LoVo (cell line): ENCODE measurements at regions not wholly inside any gene's neighbourhood (a gene's known extent, or its start where the extent isn't known, plus 50 kb on each side); places are given as distances from the start of the nearest gene placed in this dataset.
"Not testable (repeated sequence)": the region's sequence is repeated elsewhere in the genome, so short reads cannot be mapped to it uniquely, and the experiment has no call there.

ENCODE experiments used
- DNase-seq: peaks from one replicate; pipeline ENCODE4 v3.0.0-alpha.2; 2016; ENCODE audit warnings: low spot score

DNA sequence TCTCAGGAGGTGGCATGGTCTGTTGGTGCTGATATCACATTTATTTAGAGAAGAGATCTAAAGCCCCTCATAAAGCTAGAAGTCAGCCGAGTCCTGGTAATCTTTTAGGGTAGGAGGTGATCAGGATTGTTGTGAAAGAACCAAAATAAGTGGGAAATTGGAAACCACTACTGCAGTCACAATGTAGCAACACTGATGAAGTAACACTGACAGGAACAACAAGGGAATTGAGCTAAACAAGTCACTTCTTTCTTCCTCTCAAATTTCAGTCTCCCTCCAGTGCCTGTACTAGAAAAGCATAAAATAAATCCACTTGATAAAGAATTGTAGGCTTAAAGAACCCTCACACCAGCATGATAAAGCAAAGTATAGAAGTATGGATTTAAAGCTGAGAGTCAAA lies 1509.0 kb downstream of the GRIK2 start:
- DNase-seq = no peak

GRCh38 chr6:102895683-102896082 lies 1502.2 kb downstream of the GRIK2 start:
- DNase-seq = no peak

GRCh38 chr6:102885165-102885564 lies 1491.7 kb downstream of the GRIK2 start:
- no peak for DNase-seq

- no peak for DNase-seq
Measured at GRCh38 chr6:102853249-102853955, 1459.9 kb downstream of the GRIK2 start.

DNA sequence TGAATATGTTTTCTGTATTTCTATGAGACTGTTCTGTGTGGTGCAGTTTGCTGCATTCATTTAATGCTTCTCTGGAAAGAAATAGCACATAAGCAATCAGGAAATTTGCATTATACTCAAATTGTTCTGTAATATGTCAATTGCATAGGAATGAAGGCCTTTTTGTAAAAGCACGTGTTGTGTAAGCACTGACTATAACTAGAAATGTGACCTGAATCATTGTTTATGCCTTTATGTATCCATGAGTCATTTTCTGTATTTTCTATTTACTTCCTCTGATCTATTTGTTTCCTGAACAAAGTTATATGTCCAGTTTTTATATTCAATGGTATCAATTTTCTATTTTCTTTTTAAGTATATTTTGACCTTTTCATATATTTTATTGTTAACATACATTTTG lies 1455.3 kb downstream of the GRIK2 start:
- no peak for DNase-seq

- DNase-seq = no peak
Measured at GRCh38 chr6:102848210-102848609, 1454.7 kb downstream of the GRIK2 start.

- no peak for DNase-seq
Measured at GRCh38 chr6:102841060-102841459, 1447.6 kb downstream of the GRIK2 start.

- no peak for DNase-seq
Measured at GRCh38 chr6:102832021-102832420, 1438.5 kb downstream of the GRIK2 start.

- no peak for DNase-seq
Measured at GRCh38 chr6:102820098-102820497, 1426.6 kb downstream of the GRIK2 start.

- DNase-seq = no peak
Measured at GRCh38 chr6:102815207-102815606, 1421.7 kb downstream of the GRIK2 start.

GRCh38 chr6:102813489-102814275 lies 1420.2 kb downstream of the GRIK2 start:
- DNase-seq = no peak

- DNase-seq = no peak
Measured at GRCh38 chr6:102812242-102812641, 1418.7 kb downstream of the GRIK2 start.

- DNase-seq = not testable (repeated sequence)
Measured at GRCh38 chr6:102808944-102809505, 1415.5 kb downstream of the GRIK2 start.

GRCh38 chr6:102799051-102799450 lies 1405.5 kb downstream of the GRIK2 start:
- DNase-seq = no peak

GRCh38 chr6:102798636-102799035 lies 1405.1 kb downstream of the GRIK2 start:
- DNase-seq = no peak

DNA sequence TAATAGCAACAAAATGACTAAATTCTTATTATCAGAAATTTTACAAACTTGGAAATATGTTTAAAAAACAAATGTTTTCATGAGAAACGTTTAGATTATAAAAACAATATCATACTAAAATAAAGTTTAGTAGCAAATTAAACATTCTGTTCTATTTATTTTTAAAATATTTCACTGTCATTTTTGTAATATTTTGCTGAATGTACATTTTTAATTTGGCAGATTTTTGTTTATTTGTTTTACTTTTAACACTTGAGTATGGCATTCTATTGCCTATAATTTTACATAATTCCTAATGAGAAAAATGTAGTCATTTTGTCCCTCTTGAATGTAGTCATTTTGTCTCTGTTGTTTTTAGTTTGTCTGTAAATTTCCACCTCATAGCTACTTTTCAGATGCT lies 1400.2 kb downstream of the GRIK2 start:
- DNase-seq = no peak

GRCh38 chr6:102774326-102774725 lies 1380.8 kb downstream of the GRIK2 start:
- no peak for DNase-seq

GRCh38 chr6:102773636-102774035 lies 1380.1 kb downstream of the GRIK2 start:
- no peak for DNase-seq

- DNase-seq = no peak
Measured at GRCh38 chr6:102766963-102767362, 1373.5 kb downstream of the GRIK2 start.

GRCh38 chr6:102764317-102764716 lies 1370.8 kb downstream of the GRIK2 start:
- DNase-seq = no peak

GRCh38 chr6:102763891-102764290 lies 1370.4 kb downstream of the GRIK2 start:
- no peak for DNase-seq

DNA sequence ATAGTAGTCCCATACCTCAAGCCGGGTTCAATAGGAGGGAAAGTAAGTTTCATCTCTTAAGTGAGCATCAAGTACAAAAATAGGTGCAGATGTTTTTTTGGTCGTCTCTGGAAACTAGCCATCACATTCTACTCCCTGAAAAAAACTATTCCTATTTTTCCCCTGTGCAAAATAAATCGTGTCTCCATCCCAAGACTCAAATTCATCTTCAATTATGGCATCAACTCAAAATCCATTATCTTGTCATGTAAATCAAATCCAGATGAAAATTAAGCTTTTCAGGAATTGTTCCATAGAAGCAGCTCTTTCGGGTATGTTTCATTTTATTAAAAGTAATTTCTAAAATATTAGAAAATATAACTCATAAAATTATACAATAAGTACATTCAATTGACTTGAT lies 1368.4 kb downstream of the GRIK2 start:
- no peak for DNase-seq

GRCh38 chr6:102759415-102759814 lies 1365.9 kb downstream of the GRIK2 start:
- no peak for DNase-seq
